Natural killer cell (primary cell): ENCODE measurements at regions not wholly inside any gene's neighbourhood (a gene's known extent, or its start where the extent isn't known, plus 50 kb on each side); places are given as distances from the start of the nearest gene placed in this dataset.

Source experiments
- ATAC-seq, 3 donors: fragments of 150-1000 bp in 2 of 3; fragments of 200-7000 bp in 1 of 3; cut with Tn5 transposase; 1 replicate in 1 of 3; 2 replicates in 2 of 3; pipeline ENCODE4 v1.10.0; 2021; ENCODE audit warnings: mild to moderate bottlenecking in 2 of 3, moderate library complexity in 2 of 3
- DNase-seq, 2 donors: peaks; one replicate each; pipeline versions ENCODE4 v3.0.0 to v3.0.0-alpha.2; 2013 to 2021; ENCODE audit warnings: mixed read lengths in 1 of 2
- H3K27ac ChIP-seq: one replicate; pipeline ENCODE4 v1.5.1; 2013; ENCODE audit warnings: mild to moderate bottlenecking, low read length
- H3K27me3 ChIP-seq: one replicate; pipeline ENCODE4 v1.6.1; 2013; ENCODE audit warnings: low read length; ENCODE audit not compliant: control insufficient read depth, insufficient read depth
- H3K36me3 ChIP-seq: one replicate; pipeline ENCODE4 v1.6.1; 2013; ENCODE audit warnings: low read length; ENCODE audit not compliant: control insufficient read depth, insufficient read depth
- H3K4me1 ChIP-seq: one replicate; pipeline ENCODE4 v1.6.1; 2013; ENCODE audit warnings: low read length; ENCODE audit not compliant: control insufficient read depth, insufficient read depth
- H3K4me3 ChIP-seq: one replicate; pipeline ENCODE4 v1.5.1; 2013; ENCODE audit warnings: low read length
- H3K9me3 ChIP-seq: one replicate; pipeline ENCODE4 v1.6.1; 2013; ENCODE audit warnings: low read length; ENCODE audit not compliant: control insufficient read depth, insufficient read depth
- H3K27ac Mint-ChIP-seq, 2 donors: one replicate each; pipeline ENCODE4 v1.8.0; 2022; ENCODE audit warnings: mild to moderate bottlenecking in 2 of 2, mixed read lengths in 2 of 2, moderate library complexity in 1 of 2
- H3K27me3 Mint-ChIP-seq, 2 donors: one replicate each; pipeline ENCODE4 v1.8.0; 2022; ENCODE audit warnings: low read depth in 2 of 2, mixed read lengths in 2 of 2
- H3K36me3 Mint-ChIP-seq: one replicate; pipeline ENCODE4 v1.8.0; 2022; ENCODE audit warnings: mixed read lengths
- H3K4me1 Mint-ChIP-seq, 2 donors: one replicate each; pipeline ENCODE4 v1.8.0; 2022; ENCODE audit warnings: mixed read lengths in 2 of 2
- H3K4me3 Mint-ChIP-seq: one replicate; pipeline ENCODE4 v1.8.0; 2022; ENCODE audit warnings: mild to moderate bottlenecking, moderate library complexity, mixed read lengths
- H3K9me3 Mint-ChIP-seq, 2 donors: one replicate each; pipeline ENCODE4 v1.8.0; 2022; ENCODE audit warnings: mixed read lengths in 2 of 2
- WGBS: methylation state at CpG from one replicate; pipeline ENCODE4 v1.1.7; 2013; ENCODE audit warnings: missing lambda C conversion rate; ENCODE audit not compliant: insufficient coverage; 5-methylcytosine and 5-hydroxymethylcytosine counted together
- intact Hi-C: fragments of 100-400 bp; cut with micrococcal nuclease; formaldehyde crosslinking; loops from one replicate; pipeline ENCODE4 v1.14.2; 2022
- TF ChIP-seq, protein P1 (sequence below): fragments of 200-600 bp; IDR thresholded peaks from one replicate; pipeline ENCODE4 v1.8.0; 2022; ENCODE audit warnings: antibody characterized with exemption

DNA sequence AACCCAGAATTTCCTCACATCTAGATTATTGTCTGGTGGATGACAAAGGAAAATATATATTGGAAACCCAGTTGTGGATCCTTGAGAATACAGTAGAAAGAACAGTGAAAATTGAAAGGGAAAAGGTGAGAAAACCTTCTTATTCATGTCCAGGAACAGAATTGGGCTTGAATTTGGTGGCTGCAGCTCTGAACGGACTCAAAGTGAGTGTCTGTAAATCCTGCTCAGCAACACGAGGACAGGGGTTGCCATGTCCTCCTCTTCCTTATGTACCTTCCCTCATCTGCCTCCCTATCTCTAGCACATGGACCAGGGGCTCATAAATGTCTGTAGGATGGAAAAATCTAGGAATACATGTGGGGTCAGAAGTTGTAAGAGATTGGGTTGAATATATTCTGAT is 152.2 kb downstream of the RPIA start:
- no peak overlapping the region for H3K4me3 ChIP-seq
- peaks cover 15 to 45% of the 10 kb centered on the region in 2 donors for H3K27me3 Mint-ChIP-seq
- no peaks in the 10 kb centered on the region for H3K4me1 Mint-ChIP-seq
- no peak for DNase-seq
- no peak overlapping the region for H3K4me3 Mint-ChIP-seq
- H3K4me1 ChIP-seq, result no peaks in the 10 kb centered on the region
- no peak overlapping the region for H3K27ac Mint-ChIP-seq
- no peak for ATAC-seq
- H3K27ac ChIP-seq, result peak overlapping the region; percentile 79
- no peaks in the 10 kb centered on the region for H3K36me3 ChIP-seq
- intact Hi-C loops, result no loop called here
- no peaks in the 10 kb centered on the region for H3K27me3 ChIP-seq
- no peaks in the 10 kb centered on the region for H3K36me3 Mint-ChIP-seq
- TF ChIP-seq, protein P1, sequence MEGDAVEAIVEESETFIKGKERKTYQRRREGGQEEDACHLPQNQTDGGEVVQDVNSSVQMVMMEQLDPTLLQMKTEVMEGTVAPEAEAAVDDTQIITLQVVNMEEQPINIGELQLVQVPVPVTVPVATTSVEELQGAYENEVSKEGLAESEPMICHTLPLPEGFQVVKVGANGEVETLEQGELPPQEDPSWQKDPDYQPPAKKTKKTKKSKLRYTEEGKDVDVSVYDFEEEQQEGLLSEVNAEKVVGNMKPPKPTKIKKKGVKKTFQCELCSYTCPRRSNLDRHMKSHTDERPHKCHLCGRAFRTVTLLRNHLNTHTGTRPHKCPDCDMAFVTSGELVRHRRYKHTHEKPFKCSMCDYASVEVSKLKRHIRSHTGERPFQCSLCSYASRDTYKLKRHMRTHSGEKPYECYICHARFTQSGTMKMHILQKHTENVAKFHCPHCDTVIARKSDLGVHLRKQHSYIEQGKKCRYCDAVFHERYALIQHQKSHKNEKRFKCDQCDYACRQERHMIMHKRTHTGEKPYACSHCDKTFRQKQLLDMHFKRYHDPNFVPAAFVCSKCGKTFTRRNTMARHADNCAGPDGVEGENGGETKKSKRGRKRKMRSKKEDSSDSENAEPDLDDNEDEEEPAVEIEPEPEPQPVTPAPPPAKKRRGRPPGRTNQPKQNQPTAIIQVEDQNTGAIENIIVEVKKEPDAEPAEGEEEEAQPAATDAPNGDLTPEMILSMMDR, result no peak
- peaks cover 0 to 2% of the 10 kb centered on the region in 2 donors for H3K9me3 Mint-ChIP-seq
- H3K9me3 ChIP-seq, result no peaks in the 10 kb centered on the region
- WGBS, result 79% methylated on average over 2 of the region's 2 CpGs

DNA sequence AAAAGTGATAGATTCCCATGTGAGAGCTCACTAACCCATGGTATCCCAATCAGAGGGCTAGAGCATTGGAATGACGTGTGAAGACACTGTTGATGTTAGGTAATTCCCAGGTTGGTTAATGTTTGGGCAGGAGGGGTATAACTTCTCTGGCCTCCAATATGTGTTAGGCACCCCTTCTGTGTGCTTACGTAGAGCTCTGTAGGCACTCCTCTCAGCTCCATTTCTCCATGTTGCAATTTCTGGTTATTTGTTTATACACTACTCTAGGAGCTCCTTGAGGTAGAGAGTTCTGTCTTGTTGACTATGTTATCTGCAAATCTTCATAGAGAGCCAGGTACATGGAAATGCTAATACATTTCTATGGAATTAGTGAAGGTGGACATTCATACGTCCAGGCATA is 153.5 kb downstream of the RPIA start:
- H3K27ac ChIP-seq, result peak overlapping the region; percentile 79
- TF ChIP-seq, protein P1, result no peak
- intact Hi-C loops, result no loop called here
- DNase-seq (no peak), ATAC-seq (no peak)
- H3K27ac Mint-ChIP-seq, result no peak overlapping the region
- H3K4me1 ChIP-seq, result no peaks in the 10 kb centered on the region
- H3K27me3 ChIP-seq, result no peaks in the 10 kb centered on the region
- no peaks in the 10 kb centered on the region for H3K36me3 ChIP-seq
- no peaks in the 10 kb centered on the region for H3K4me1 Mint-ChIP-seq
- H3K9me3 Mint-ChIP-seq, result peaks cover 0 to 2% of the 10 kb centered on the region in 2 donors
- no peaks in the 10 kb centered on the region for H3K36me3 Mint-ChIP-seq
- WGBS, result 83% methylated on average over 3 of the region's 3 CpGs
- H3K4me3 ChIP-seq, result no peak overlapping the region
- no peaks in the 10 kb centered on the region for H3K9me3 ChIP-seq
- peaks cover 22 to 38% of the 10 kb centered on the region in 2 donors for H3K27me3 Mint-ChIP-seq
- H3K4me3 Mint-ChIP-seq, result no peak overlapping the region

DNA sequence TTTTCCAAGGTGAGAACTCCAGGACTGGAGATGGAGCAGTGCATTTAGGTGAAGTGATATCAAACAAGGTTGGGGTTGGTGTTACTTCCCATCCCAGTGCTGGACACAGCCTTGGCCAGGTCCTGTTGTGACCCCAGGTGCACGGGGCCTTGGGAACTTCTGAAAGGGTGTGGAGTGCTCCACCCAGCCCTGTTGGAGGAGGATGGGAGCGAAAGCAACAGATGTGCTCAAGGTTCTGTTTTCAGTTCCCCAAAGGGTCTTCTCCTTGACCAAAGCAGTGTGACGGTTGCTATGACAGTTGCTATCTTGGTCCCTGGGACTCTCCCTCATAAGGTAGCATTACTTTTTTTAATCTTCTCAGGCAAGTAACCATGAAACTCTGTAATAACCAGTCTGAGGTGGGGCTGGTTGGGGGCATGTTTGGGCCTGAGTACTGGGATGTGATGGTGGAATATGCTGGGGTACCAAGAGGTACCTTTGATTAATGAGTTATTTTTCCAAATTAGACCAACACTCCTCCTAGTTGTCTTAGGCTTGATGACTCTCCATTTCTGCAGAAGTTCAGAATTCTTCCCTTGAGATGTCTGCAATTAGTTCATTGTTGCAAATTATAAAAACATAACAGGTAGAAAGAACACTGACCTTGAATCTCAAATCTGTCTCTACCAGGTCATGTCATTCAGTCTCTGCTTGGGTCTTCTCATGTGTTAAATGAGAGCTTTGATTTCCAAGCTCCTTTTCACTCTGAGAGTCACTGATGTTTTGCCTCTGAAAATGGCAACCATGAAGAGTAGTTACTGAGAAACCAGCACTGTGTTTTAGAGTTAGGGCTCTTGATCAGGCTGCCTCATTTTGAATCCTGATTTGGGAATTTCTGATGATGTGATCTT is 154.5 kb downstream of the RPIA start:
- 49% methylated on average over 3 of the region's 3 CpGs for WGBS
- DNase-seq (no peak), ATAC-seq (no peak)
- H3K36me3 ChIP-seq, result no peaks in the 10 kb centered on the region
- Mint-ChIP-seq H3K4me1 (no peaks in the 10 kb centered on the region), H3K36me3 (no peaks in the 10 kb centered on the region), H3K27ac (no peak overlapping the region), H3K27me3 (peaks cover 28% of the 10 kb centered on the region in 2 donors), H3K9me3 (peaks cover 0 to 2% of the 10 kb centered on the region in 2 donors), H3K4me3 (no peak overlapping the region)
- TF ChIP-seq, protein P1, result no peak
- H3K4me1 ChIP-seq, result no peaks in the 10 kb centered on the region
- H3K27me3 ChIP-seq, result no peaks in the 10 kb centered on the region
- H3K27ac ChIP-seq, result peak overlapping the region; percentile 79
- intact Hi-C loops, result no loop called here
- H3K9me3 ChIP-seq, result no peaks in the 10 kb centered on the region
- H3K4me3 ChIP-seq, result no peak overlapping the region
